ENCODE measurements at regions not wholly inside any gene's neighbourhood (a gene's known extent, or its start where the extent isn't known, plus 50 kb on each side); places are given as distances from the start of the nearest gene placed in this dataset.

DNA sequence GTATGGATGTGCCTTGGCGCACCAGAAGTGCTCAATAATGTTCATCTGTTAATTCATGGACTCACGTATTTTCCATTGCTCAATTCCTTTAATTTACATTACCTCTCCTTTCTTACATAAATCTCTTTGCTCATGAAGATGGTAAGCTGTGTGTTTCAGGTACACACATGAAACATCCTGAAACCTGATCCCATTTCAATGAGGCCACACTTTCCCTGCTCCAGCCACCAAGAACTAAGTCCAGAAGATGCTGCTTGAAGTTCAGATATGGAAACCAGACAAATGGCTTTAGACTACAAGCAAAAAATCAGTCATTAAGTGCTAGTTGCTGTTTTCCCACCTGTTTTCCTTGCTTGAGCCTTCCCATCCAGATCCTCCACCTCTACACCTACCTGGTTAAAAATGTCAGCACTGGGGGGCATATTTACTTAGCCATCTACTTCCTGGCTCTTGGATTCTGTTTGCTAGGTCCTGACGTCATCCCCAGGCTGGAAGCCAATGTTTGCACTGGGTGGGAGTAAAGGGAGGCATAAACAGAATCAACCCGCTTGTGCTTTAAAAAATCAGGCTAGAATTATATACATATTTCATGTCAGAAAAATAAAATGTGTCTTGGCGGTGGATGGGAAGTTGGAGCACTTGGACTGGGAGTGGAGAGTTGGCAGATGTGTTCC, 309.7 kb downstream of the OSR1 start (continued):
- TF ChIP-seq REPIN1 (CRISPR knock-in tag; IDR thresholded peaks at IDR 0.05; ENCODE audit: borderline replicate concordance, low read depth) (no peak), TEAD2 (CRISPR knock-in tag; IDR thresholded peaks at IDR 0.05) (no peak), ZNF782 (CRISPR knock-in tag; IDR thresholded peaks at IDR 0.05; ENCODE audit: borderline replicate concordance) (no peak), SRSF4 (IDR thresholded peaks at IDR 0.05; ENCODE audit: low read depth, low read length, poor library complexity, severe bottlenecking) (no peak), ZGPAT (CRISPR knock-in tag; IDR thresholded peaks at IDR 0.05) (peak; percentile 60; the same call in 1 of the 2 replicates), FOXA1 (IDR thresholded peaks at IDR 0.05) (no peak), FOXA1 (CRISPR knock-in tag; IDR thresholded peaks at IDR 0.05) (peak; percentile 88), RBAK (CRISPR knock-in tag; IDR thresholded peaks at IDR 0.05) (no peak), CAMTA2 (CRISPR knock-in tag; IDR thresholded peaks at IDR 0.05; ENCODE audit: borderline replicate concordance) (no peak), TOPORS (CRISPR knock-in tag; IDR thresholded peaks at IDR 0.05) (no peak), SP5 (CRISPR knock-in tag; IDR thresholded peaks at IDR 0.05; ENCODE audit: borderline replicate concordance, low read depth) (no peak), PRDM10 (CRISPR knock-in tag; IDR thresholded peaks at IDR 0.05; ENCODE audit: low read depth) (peak; percentile 60; the same call in 1 of the 2 replicates), CREB1 (IDR thresholded peaks at IDR 0.05) (peak; percentile 93), CREB1 (CRISPR knock-in tag; IDR thresholded peaks at IDR 0.05) (peak; percentile 92), NR2F2 (IDR thresholded peaks at IDR 0.05; ENCODE audit: borderline replicate concordance, low read depth) (no peak), ZFP41 (CRISPR knock-in tag; IDR thresholded peaks at IDR 0.05; ENCODE audit: borderline replicate concordance) (no peak), ZC3H13 (CRISPR knock-in tag; IDR thresholded peaks at IDR 0.05) (no peak), ZNF317 (CRISPR knock-in tag; IDR thresholded peaks at IDR 0.05) (0 out of 2 replicates have a peak, but pooled peaks have one; percentile 63), SAFB2 (CRISPR knock-in tag; IDR thresholded peaks at IDR 0.05; ENCODE audit: borderline replicate concordance, low read depth) (no peak), ZBTB21 (CRISPR knock-in tag; IDR thresholded peaks at IDR 0.05) (peak; percentile 50; the same call in 1 of the 2 replicates), SOX6 (IDR thresholded peaks at IDR 0.05) (no peak), SOX6 (CRISPR knock-in tag; IDR thresholded peaks at IDR 0.05) (peak; percentile 78), NFE2L2 (IDR thresholded peaks at IDR 0.05; ENCODE audit: low read length) (no peak), KMT2A (CRISPR knock-in tag; IDR thresholded peaks at IDR 0.05) (no peak), FOSL2 (CRISPR knock-in tag; IDR thresholded peaks at IDR 0.05) (peak; percentile 79), GATAD2A (CRISPR knock-in tag; IDR thresholded peaks at IDR 0.05) (peak; percentile 47), FOXA3 (CRISPR knock-in tag; IDR thresholded peaks at IDR 0.05) (peak; percentile 95), SMARCE1 (IDR thresholded peaks at IDR 0.05; ENCODE audit: borderline replicate concordance) (no peak)
- TF ChIP-seq, protein P1, sequence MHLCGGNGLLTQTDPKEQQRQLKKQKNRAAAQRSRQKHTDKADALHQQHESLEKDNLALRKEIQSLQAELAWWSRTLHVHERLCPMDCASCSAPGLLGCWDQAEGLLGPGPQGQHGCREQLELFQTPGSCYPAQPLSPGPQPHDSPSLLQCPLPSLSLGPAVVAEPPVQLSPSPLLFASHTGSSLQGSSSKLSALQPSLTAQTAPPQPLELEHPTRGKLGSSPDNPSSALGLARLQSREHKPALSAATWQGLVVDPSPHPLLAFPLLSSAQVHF (CRISPR knock-in tag; IDR thresholded peaks at IDR 0.05), result no peak
